ENCODE measurements at regions not wholly inside any gene's neighbourhood (a gene's known extent, or its start where the extent isn't known, plus 50 kb on each side); places are given as distances from the start of the nearest gene placed in this dataset.

DNA sequence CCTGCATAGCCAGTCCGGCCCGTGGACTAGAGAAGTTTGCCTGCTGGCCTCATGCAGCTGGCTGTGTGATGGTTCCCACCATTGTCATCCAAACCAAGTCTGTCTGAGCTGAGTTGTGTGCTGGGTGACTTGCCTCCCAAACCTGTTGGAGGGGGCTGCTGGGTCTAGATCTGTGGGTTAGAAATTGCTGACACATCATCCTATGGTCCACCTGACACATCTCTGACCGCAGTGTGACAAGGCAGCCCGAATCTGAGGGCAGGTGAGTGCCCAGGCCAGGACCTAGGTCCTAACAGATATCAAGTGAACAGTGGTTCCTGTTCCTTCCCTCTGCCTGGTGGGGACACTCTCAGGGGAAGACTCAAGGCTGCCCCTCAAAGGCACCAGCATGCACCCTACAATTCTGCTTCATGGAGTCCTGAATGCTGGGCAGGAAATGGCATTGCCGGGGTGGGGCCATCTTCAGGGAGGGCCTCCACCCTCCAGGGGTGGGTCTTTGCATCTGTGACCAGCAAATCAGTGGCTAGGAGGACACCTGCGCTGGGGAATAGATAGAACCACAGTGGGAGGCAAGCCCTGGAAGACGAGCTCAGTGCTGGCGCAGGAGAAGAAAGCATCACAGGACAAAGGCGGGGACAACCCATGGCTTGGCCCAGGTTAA is 117.9 kb upstream of the ID2 start:
- no peak overlapping the region for H3K27ac Mint-ChIP-seq
- TF ChIP-seq, protein P1, sequence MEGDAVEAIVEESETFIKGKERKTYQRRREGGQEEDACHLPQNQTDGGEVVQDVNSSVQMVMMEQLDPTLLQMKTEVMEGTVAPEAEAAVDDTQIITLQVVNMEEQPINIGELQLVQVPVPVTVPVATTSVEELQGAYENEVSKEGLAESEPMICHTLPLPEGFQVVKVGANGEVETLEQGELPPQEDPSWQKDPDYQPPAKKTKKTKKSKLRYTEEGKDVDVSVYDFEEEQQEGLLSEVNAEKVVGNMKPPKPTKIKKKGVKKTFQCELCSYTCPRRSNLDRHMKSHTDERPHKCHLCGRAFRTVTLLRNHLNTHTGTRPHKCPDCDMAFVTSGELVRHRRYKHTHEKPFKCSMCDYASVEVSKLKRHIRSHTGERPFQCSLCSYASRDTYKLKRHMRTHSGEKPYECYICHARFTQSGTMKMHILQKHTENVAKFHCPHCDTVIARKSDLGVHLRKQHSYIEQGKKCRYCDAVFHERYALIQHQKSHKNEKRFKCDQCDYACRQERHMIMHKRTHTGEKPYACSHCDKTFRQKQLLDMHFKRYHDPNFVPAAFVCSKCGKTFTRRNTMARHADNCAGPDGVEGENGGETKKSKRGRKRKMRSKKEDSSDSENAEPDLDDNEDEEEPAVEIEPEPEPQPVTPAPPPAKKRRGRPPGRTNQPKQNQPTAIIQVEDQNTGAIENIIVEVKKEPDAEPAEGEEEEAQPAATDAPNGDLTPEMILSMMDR (IDR thresholded peaks at IDR 0.05): no peak
- no peaks in the 10 kb centered on the region for H3K27me3 Mint-ChIP-seq
- no peak overlapping the region for H3K4me3 Mint-ChIP-seq
- POLR2A ChIA-PET: no interaction called here
- peaks cover 13% of the 10 kb centered on the region for H3K9me3 Mint-ChIP-seq
- DNase-seq: no peak
- no peak for ATAC-seq
- CTCF ChIA-PET: no interaction called here
- intact Hi-C loops (cut with micrococcal nuclease): no loop called here
- H3K36me3 Mint-ChIP-seq (ENCODE audit: low read depth): no peaks in the 10 kb centered on the region
- no peaks in the 10 kb centered on the region for H3K4me1 Mint-ChIP-seq (ENCODE audit: low read depth)

DNA sequence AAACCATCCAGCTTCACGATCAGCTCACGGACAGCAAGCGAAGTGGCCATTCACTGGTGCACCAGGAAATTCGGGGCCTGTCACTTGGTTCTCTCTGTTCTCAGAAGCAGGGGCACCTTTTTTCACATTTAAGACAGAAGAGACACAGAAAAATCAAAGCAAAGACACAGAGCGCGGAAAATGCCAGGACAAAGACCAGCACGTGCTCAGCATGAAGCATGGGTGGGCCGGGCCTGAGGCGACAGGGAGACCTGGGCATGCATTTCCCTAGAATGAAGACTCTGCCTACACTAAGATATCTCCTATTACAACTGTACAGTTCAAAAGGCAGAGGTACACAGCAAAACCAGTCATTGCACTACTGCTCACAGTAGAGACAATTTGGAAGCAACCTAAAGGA is 117.4 kb upstream of the ID2 start:
- H3K27ac Mint-ChIP-seq: no peak overlapping the region
- ChIA-PET POLR2A (interaction anchor here (1.1 kb wide), 1 partner anchor 14 kb away, joined by 3 read pairs; no protein-coding TSS in a partner anchor), CTCF (no interaction called here)
- no peak overlapping the region for H3K4me3 Mint-ChIP-seq
- intact Hi-C loops (cut with micrococcal nuclease): no loop called here
- ATAC-seq (no peak), DNase-seq (no peak)
- no peaks in the 10 kb centered on the region for H3K27me3 Mint-ChIP-seq
- TF ChIP-seq, protein P1 (IDR thresholded peaks at IDR 0.05): no peak
- H3K4me1 Mint-ChIP-seq (ENCODE audit: low read depth): no peaks in the 10 kb centered on the region
- H3K36me3 Mint-ChIP-seq (ENCODE audit: low read depth): no peaks in the 10 kb centered on the region
- H3K9me3 Mint-ChIP-seq: peaks cover 11% of the 10 kb centered on the region

- no peaks in the 10 kb centered on the region for H3K36me3 Mint-ChIP-seq (ENCODE audit: low read depth)
- ChIA-PET CTCF (no interaction called here), POLR2A (interaction anchor here (1.1 kb wide), 1 partner anchor 15 kb away, joined by 3 read pairs; no protein-coding TSS in a partner anchor)
- H3K9me3 Mint-ChIP-seq: peaks cover 10% of the 10 kb centered on the region
- intact Hi-C loops (cut with micrococcal nuclease): no loop called here
- no peak overlapping the region for H3K4me3 Mint-ChIP-seq
- DNase-seq (no peak), ATAC-seq (no peak)
- H3K27me3 Mint-ChIP-seq: no peaks in the 10 kb centered on the region
- H3K4me1 Mint-ChIP-seq (ENCODE audit: low read depth): no peaks in the 10 kb centered on the region
- TF ChIP-seq, protein P1 (IDR thresholded peaks at IDR 0.05): no peak
- no peak overlapping the region for H3K27ac Mint-ChIP-seq
Observed at GRCh38 chr2:8565399-8566154, 116.3 kb upstream of the ID2 start.

DNA sequence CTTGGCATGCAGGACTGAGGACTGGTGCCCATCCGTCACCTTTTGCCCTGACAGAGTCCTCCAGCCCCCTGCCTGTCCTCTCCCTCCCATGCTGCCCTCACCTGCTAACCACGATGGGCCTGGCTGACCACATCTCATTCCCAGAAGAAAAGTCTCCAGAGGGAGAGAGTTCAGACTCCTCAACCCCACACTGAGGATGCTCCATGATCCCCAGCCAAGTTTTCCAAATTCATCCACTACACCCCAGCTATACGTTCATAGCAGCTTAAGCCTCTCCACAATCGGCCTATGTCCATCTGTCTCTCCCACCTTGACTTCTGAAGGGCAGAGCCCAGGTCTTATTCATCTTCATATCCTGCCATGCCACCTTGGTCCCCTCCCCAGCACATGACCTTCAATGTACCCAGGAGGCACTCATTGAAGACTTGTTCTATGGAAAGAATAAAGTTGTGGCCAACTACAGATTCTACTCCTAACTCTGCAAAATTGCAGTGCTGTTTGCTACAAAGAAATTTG is 115.6 kb upstream of the ID2 start:
- POLR2A ChIA-PET: no interaction called here
- intact Hi-C loops (cut with micrococcal nuclease): no loop called here
- CTCF ChIA-PET: no interaction called here
- Mint-ChIP-seq H3K27me3 (no peaks in the 10 kb centered on the region), H3K36me3 (ENCODE audit: low read depth) (no peaks in the 10 kb centered on the region), H3K4me3 (no peak overlapping the region), H3K27ac (no peak overlapping the region), H3K9me3 (peaks cover 10% of the 10 kb centered on the region), H3K4me1 (ENCODE audit: low read depth) (no peaks in the 10 kb centered on the region)
- TF ChIP-seq, protein P1 (IDR thresholded peaks at IDR 0.05): no peak
- DNase-seq (no peak), ATAC-seq (no peak)
